ENCODE measurements at regions not wholly inside any gene's neighbourhood (a gene's known extent, or its start where the extent isn't known, plus 50 kb on each side); places are given as distances from the start of the nearest gene placed in this dataset.

DNA sequence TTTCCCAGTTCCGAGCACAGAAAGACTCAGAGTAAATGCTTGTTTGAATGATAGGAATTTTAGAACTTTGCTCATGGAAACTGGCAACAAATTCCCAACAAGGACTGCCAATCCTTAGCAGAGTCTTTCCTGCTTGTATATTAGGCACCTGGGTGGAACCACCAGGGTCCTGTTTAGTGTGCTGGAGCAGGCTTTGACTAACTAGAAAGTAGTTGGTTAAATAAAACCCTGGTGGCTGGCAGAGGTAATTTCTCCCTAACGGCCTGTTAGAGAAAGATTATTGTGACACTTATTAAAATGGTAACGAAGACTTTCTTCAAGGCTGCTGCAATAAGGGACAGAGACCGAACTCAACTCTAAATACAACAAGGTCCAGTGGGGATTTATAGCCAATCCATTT lies 103.6 kb upstream of the TEX13D start:
- Mint-ChIP-seq H3K9me3 (peaks cover 0 to 2% (median 0%) of the 10 kb centered on the region in 7 donors), H3K27ac (no peak overlapping the region), H3K27me3 (no peaks in the 10 kb centered on the region), H3K36me3 (no peaks in the 10 kb centered on the region), H3K4me1 (peaks cover 0 to 4% (median under 1%) of the 10 kb centered on the region in 4 donors), H3K4me3 (no peak overlapping the region)
- Histone ChIP-seq H3K27ac (ENCODE audit: insufficient read depth, low read length, poor library complexity, severe bottlenecking) (no peak overlapping the region), H3K36me3 (ENCODE audit: control insufficient read depth, insufficient read depth, low read length) (no peaks in the 10 kb centered on the region), H3K4me3 (ENCODE audit: low read depth, low read length) (no peak overlapping the region), H3K27me3 (ENCODE audit: control insufficient read depth, insufficient read depth, low read length) (no peaks in the 10 kb centered on the region), H3K4me1 (ENCODE audit: control insufficient read depth, insufficient read depth, low read length, poor library complexity, severe bottlenecking) (no peaks in the 10 kb centered on the region), H3K9me3 (ENCODE audit: control insufficient read depth in 2 of 2, low read length in 2 of 2) (no peaks in the 10 kb centered on the region)
- ATAC-seq (ENCODE audit: low read depth in 2 of 2) (no peak), DNase-seq (no peak)

GRCh38 chrX:124229374-124229773 lies 103.1 kb upstream of the TEX13D start:
- peaks cover 0 to 2% (median 0%) of the 10 kb centered on the region in 7 donors for H3K9me3 Mint-ChIP-seq
- no peaks in the 10 kb centered on the region for H3K36me3 Mint-ChIP-seq
- no peak overlapping the region for H3K4me3 Mint-ChIP-seq

GRCh38 chrX:124230655-124231450 lies 101.6 kb upstream of the TEX13D start:
- Mint-ChIP-seq H3K9me3 (peaks cover 0 to 2% (median 0%) of the 10 kb centered on the region in 7 donors), H3K4me1 (peaks cover 0 to 4% (median 2%) of the 10 kb centered on the region in 4 donors), H3K27me3 (no peaks in the 10 kb centered on the region), H3K36me3 (no peaks in the 10 kb centered on the region), H3K4me3 (no peak overlapping the region), H3K27ac (no peak overlapping the region)
- Histone ChIP-seq H3K36me3 (ENCODE audit: control insufficient read depth, insufficient read depth, low read length) (no peaks in the 10 kb centered on the region), H3K27ac (ENCODE audit: insufficient read depth, low read length, poor library complexity, severe bottlenecking) (no peak overlapping the region), H3K4me3 (ENCODE audit: low read depth, low read length) (no peak overlapping the region), H3K9me3 (ENCODE audit: control insufficient read depth in 2 of 2, low read length in 2 of 2) (no peaks in the 10 kb centered on the region), H3K27me3 (ENCODE audit: control insufficient read depth, insufficient read depth, low read length) (no peaks in the 10 kb centered on the region), H3K4me1 (ENCODE audit: control insufficient read depth, insufficient read depth, low read length, poor library complexity, severe bottlenecking) (no peaks in the 10 kb centered on the region)
- ATAC-seq (ENCODE audit: low read depth in 2 of 2) (no peak), DNase-seq (no peak)

More at GRCh38 chrX:124229374-124229773, 103.1 kb upstream of the TEX13D start:
- H3K27ac ChIP-seq (ENCODE audit: insufficient read depth, low read length, poor library complexity, severe bottlenecking) = no peak overlapping the region
- H3K27me3 ChIP-seq (ENCODE audit: control insufficient read depth, insufficient read depth, low read length) = no peaks in the 10 kb centered on the region
- Mint-ChIP-seq H3K27me3 (no peaks in the 10 kb centered on the region), H3K4me1 (peaks cover 0 to 4% (median under 1%) of the 10 kb centered on the region in 4 donors), H3K27ac (no peak overlapping the region)
- no peaks in the 10 kb centered on the region for H3K4me1 ChIP-seq (ENCODE audit: control insufficient read depth, insufficient read depth, low read length, poor library complexity, severe bottlenecking)
- no peak overlapping the region for H3K4me3 ChIP-seq (ENCODE audit: low read depth, low read length)
- DNase-seq (no peak), ATAC-seq (ENCODE audit: low read depth in 2 of 2) (no peak)
- H3K9me3 ChIP-seq (ENCODE audit: control insufficient read depth in 2 of 2, low read length in 2 of 2) = no peaks in the 10 kb centered on the region
- no peaks in the 10 kb centered on the region for H3K36me3 ChIP-seq (ENCODE audit: control insufficient read depth, insufficient read depth, low read length)

DNA sequence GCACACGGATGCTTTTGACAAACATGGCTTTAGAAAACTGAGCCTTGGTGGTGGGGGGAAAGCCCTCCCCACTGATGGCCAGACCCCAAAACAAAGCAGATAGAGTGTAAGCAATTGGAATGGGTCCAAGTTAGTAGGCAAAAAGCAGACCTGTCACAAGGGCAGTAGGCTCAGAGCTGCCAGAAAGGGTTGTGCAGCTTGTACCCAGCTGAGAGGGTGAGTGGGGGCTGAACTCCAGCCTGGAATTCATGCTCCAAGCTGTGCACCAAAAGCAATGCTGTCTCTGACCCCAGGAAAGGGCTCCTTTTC lies 101.1 kb upstream of the TEX13D start:
- Histone ChIP-seq H3K36me3 (ENCODE audit: control insufficient read depth, insufficient read depth, low read length) (no peaks in the 10 kb centered on the region), H3K27ac (ENCODE audit: insufficient read depth, low read length, poor library complexity, severe bottlenecking) (no peak overlapping the region), H3K4me1 (ENCODE audit: control insufficient read depth, insufficient read depth, low read length, poor library complexity, severe bottlenecking) (no peaks in the 10 kb centered on the region), H3K4me3 (ENCODE audit: low read depth, low read length) (no peak overlapping the region), H3K9me3 (ENCODE audit: control insufficient read depth in 2 of 2, low read length in 2 of 2) (no peaks in the 10 kb centered on the region), H3K27me3 (ENCODE audit: control insufficient read depth, insufficient read depth, low read length) (no peaks in the 10 kb centered on the region)
- Mint-ChIP-seq H3K9me3 (peaks cover 0 to 2% (median 0%) of the 10 kb centered on the region in 7 donors), H3K27ac (no peak overlapping the region), H3K4me1 (peaks cover 0 to 4% (median 2%) of the 10 kb centered on the region in 4 donors), H3K27me3 (no peaks in the 10 kb centered on the region), H3K4me3 (no peak overlapping the region), H3K36me3 (no peaks in the 10 kb centered on the region)
- no peak for DNase-seq
- no peak for ATAC-seq (ENCODE audit: low read depth in 2 of 2)

DNA sequence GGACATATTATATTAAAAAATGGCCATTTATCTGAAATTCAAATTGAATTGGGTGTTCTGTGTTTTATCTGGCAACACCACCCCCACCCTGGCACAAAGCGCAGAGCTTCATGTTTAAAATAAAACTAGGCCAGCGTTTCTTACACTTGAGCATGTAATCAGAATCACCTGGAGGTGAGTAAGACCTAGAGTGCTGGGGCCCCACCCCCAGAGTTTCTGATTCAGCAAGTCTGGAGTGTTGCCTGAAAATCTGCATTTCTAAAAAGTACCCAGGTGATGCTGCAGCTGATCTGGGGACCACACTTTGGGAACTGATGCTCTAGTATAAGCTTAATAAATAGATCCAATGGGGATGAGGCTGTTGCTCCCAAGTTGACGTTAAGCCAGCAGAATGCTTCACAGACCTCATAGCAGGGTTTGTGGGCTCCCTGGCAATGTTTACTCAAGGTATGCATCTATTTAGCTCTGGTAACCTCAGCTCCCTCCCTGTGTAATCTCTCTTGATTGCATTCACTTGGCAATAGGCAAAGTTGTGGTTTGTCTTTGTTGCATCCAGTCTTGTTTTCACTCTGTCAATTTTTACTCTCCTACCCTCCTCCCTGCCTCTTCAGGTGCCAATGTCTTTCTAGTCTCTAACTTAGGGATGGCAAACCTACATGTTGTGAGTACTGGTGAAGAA lies 99.8 kb upstream of the TEX13D start:
- Histone ChIP-seq H3K27ac (ENCODE audit: insufficient read depth, low read length, poor library complexity, severe bottlenecking) (no peak overlapping the region), H3K4me3 (ENCODE audit: low read depth, low read length) (no peak overlapping the region), H3K9me3 (ENCODE audit: control insufficient read depth in 2 of 2, low read length in 2 of 2) (no peaks in the 10 kb centered on the region), H3K36me3 (ENCODE audit: control insufficient read depth, insufficient read depth, low read length) (no peaks in the 10 kb centered on the region), H3K27me3 (ENCODE audit: control insufficient read depth, insufficient read depth, low read length) (no peaks in the 10 kb centered on the region), H3K4me1 (ENCODE audit: control insufficient read depth, insufficient read depth, low read length, poor library complexity, severe bottlenecking) (no peaks in the 10 kb centered on the region)
- no peak overlapping the region for H3K4me3 Mint-ChIP-seq
- no peaks in the 10 kb centered on the region for H3K27me3 Mint-ChIP-seq
- DNase-seq (peak in 1 of 3 donors; percentile 52), ATAC-seq (ENCODE audit: low read depth in 2 of 2) (no peak)
- peaks cover 0 to 7% (median 6%) of the 10 kb centered on the region in 4 donors for H3K4me1 Mint-ChIP-seq
- H3K36me3 Mint-ChIP-seq = no peaks in the 10 kb centered on the region
- no peak overlapping the region for H3K27ac Mint-ChIP-seq
- no peaks in the 10 kb centered on the region for H3K9me3 Mint-ChIP-seq

GRCh38 chrX:124234348-124234747 lies 98.1 kb upstream of the TEX13D start:
- Histone ChIP-seq H3K36me3 (ENCODE audit: control insufficient read depth, insufficient read depth, low read length) (no peaks in the 10 kb centered on the region), H3K27me3 (ENCODE audit: control insufficient read depth, insufficient read depth, low read length) (no peaks in the 10 kb centered on the region), H3K4me1 (ENCODE audit: control insufficient read depth, insufficient read depth, low read length, poor library complexity, severe bottlenecking) (no peaks in the 10 kb centered on the region), H3K4me3 (ENCODE audit: low read depth, low read length) (no peak overlapping the region), H3K27ac (ENCODE audit: insufficient read depth, low read length, poor library complexity, severe bottlenecking) (no peak overlapping the region), H3K9me3 (ENCODE audit: control insufficient read depth in 2 of 2, low read length in 2 of 2) (no peaks in the 10 kb centered on the region)
- H3K36me3 Mint-ChIP-seq = no peaks in the 10 kb centered on the region
- ATAC-seq (ENCODE audit: low read depth in 2 of 2) (no peak), DNase-seq (no peak)
- no peak overlapping the region for H3K4me3 Mint-ChIP-seq
- peaks cover 10% of the 10 kb centered on the region for H3K27me3 Mint-ChIP-seq
- H3K27ac Mint-ChIP-seq = peak overlapping the region in 1 of 3 donors; percentile 61
- H3K9me3 Mint-ChIP-seq = no peaks in the 10 kb centered on the region
- peaks cover 0 to 15% (median 11%) of the 10 kb centered on the region in 4 donors for H3K4me1 Mint-ChIP-seq

DNA sequence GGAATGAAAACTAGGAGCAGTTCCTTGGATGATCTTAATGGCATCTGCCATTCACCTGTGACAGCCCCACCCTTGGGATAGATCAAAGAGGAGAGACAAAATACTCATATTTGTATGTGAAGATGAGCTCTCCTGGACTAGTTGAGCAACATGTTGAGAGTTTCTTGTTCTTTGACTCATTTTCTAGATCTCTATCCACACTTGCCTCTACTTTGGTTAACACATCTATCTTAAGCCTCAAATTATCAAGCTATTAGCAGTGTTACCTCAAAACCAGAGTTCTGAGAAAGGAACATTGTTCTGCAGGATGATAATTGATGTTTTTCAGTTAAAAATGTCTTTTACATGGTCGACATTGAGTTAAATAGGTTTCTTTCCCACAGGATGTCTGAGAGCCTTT lies 94.2 kb upstream of the TEX13D start:
- H3K36me3 Mint-ChIP-seq = no peaks in the 10 kb centered on the region
- Histone ChIP-seq H3K9me3 (ENCODE audit: control insufficient read depth in 2 of 2, low read length in 2 of 2) (no peaks in the 10 kb centered on the region), H3K27me3 (ENCODE audit: control insufficient read depth, insufficient read depth, low read length) (no peaks in the 10 kb centered on the region), H3K4me1 (ENCODE audit: control insufficient read depth, insufficient read depth, low read length, poor library complexity, severe bottlenecking) (peaks cover 10% of the 10 kb centered on the region), H3K36me3 (ENCODE audit: control insufficient read depth, insufficient read depth, low read length) (no peaks in the 10 kb centered on the region), H3K27ac (ENCODE audit: insufficient read depth, low read length, poor library complexity, severe bottlenecking) (no peak overlapping the region), H3K4me3 (ENCODE audit: low read depth, low read length) (no peak overlapping the region)
- peaks cover 24% of the 10 kb centered on the region for H3K27me3 Mint-ChIP-seq
- ATAC-seq (ENCODE audit: low read depth in 2 of 2) (no peak), DNase-seq (no peak)
- H3K4me1 Mint-ChIP-seq = peaks cover 0 to 24% (median 16%) of the 10 kb centered on the region in 4 donors
- no peak overlapping the region for H3K27ac Mint-ChIP-seq
- no peaks in the 10 kb centered on the region for H3K9me3 Mint-ChIP-seq
- no peak overlapping the region for H3K4me3 Mint-ChIP-seq

Measured in CD4-positive, CD25-positive, alpha-beta regulatory T cell (primary cell).